Spleen (tissue), 7 donors: ENCODE measurements at regions not wholly inside any gene's neighbourhood (a gene's known extent, or its start where the extent isn't known, plus 50 kb on each side); places are given as distances from the start of the nearest gene placed in this dataset.

Experiments used
- POLR2AphosphoS5 ChIP-seq, 3 donors: sonication (generic); formaldehyde crosslinking; IDR thresholded peaks; one replicate each; pipeline ENCODE4 v1.5.1; 2017; ENCODE audit warnings: antibody characterized with exemption in 3 of 3
- TF ChIP-seq, protein P1 (sequence below), 11 experiments: fragments of 200-600 bp in 7 of 11; fragments of 450-650 bp in 4 of 11; sonication (generic) in 4 of 11; IDR thresholded peaks in 8 of 11; conservative IDR thresholded peaks in 3 of 11; 1 replicate in 7 of 11; 2 replicates in 4 of 11; pipeline versions ENCODE4 v1.4.0 to v1.8.0; 2016 to 2021; ENCODE audit warnings: antibody characterized with exemption in 11 of 11, inconsistent platforms in 4 of 11, mild to moderate bottlenecking in 1 of 11
- donor health status: DM: no; HTN: no; CAD: no; lungs with moderate emphysema.
- donor health status: DM: no; HTN: no; CAD: no.
- donor health status: DM: no; HTN: no; CAD: no.

DNA sequence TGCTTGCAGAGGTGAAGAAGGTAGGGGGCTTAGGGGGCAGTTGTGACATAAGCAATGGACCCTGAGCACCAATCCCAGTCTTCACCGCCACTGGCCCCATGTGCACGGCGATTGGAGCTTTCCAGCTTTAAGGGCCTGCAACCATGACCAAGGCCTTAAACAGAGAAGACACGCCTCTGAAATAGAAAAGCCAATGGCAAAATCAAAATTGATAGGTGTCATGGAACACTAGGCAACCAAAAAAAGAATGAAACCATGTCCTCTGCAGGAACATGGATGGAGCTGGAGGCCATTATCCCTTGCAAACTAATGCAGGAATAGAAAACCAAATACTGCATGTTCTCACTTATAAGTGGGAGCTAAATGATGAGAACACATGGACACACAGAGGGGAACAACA, 146.3 kb downstream of the SCARB1 start:
- TF ChIP-seq, protein P1, sequence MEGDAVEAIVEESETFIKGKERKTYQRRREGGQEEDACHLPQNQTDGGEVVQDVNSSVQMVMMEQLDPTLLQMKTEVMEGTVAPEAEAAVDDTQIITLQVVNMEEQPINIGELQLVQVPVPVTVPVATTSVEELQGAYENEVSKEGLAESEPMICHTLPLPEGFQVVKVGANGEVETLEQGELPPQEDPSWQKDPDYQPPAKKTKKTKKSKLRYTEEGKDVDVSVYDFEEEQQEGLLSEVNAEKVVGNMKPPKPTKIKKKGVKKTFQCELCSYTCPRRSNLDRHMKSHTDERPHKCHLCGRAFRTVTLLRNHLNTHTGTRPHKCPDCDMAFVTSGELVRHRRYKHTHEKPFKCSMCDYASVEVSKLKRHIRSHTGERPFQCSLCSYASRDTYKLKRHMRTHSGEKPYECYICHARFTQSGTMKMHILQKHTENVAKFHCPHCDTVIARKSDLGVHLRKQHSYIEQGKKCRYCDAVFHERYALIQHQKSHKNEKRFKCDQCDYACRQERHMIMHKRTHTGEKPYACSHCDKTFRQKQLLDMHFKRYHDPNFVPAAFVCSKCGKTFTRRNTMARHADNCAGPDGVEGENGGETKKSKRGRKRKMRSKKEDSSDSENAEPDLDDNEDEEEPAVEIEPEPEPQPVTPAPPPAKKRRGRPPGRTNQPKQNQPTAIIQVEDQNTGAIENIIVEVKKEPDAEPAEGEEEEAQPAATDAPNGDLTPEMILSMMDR (IDR thresholded peaks at IDR 0.05 in 8 of 11, conservative IDR thresholded peaks at IDR 0.05 in 3 of 11), result no peak
- TF ChIP-seq POLR2AphosphoS5 (IDR thresholded peaks at IDR 0.05), result no peak
